CD14-positive monocyte (primary cell): ENCODE measurements at regions not wholly inside any gene's neighbourhood (a gene's known extent, or its start where the extent isn't known, plus 50 kb on each side); places are given as distances from the start of the nearest gene placed in this dataset.

Source experiments
- DNase-seq, 3 donors: peaks; one replicate each; pipeline ENCODE4 v3.0.0-alpha.2; 2011 to 2022
- H2AFZ ChIP-seq: 2 replicates; pipeline ENCODE4 v1.6.0; 2012; ENCODE audit warnings: mild to moderate bottlenecking, low read depth, low read length, inconsistent platforms; ENCODE audit not compliant: insufficient read depth, poor library complexity, severe bottlenecking
- H3K27ac ChIP-seq, 2 donors: 1 replicate in 1 of 2; 2 replicates in 1 of 2; pipeline ENCODE4 v1.5.1; 2012 to 2013; ENCODE audit warnings: low read length in 2 of 2, control low read depth in 1 of 2, inconsistent platforms in 1 of 2, low read depth in 1 of 2, mild to moderate bottlenecking in 1 of 2
- H3K27me3 ChIP-seq, 2 donors: one replicate each; pipeline versions ENCODE4 v1.6.0 to v1.6.1; 2011 to 2013; ENCODE audit warnings: low read length in 2 of 2; ENCODE audit not compliant: control insufficient read depth in 2 of 2, insufficient read depth in 2 of 2
- H3K36me3 ChIP-seq, 2 donors: replicated peaks in 1 of 2; 1 replicate in 1 of 2; 2 replicates in 1 of 2; pipeline versions ENCODE4 v1.5.1 to v1.6.1; 2012 to 2013; ENCODE audit warnings: low read length in 2 of 2, control low read depth in 1 of 2, inconsistent platforms in 1 of 2, mild to moderate bottlenecking in 1 of 2; ENCODE audit not compliant: insufficient read depth in 2 of 2, control insufficient read depth in 1 of 2
- H3K4me1 ChIP-seq, 2 donors: 1 replicate in 1 of 2; 2 replicates in 1 of 2; pipeline versions ENCODE4 v1.5.1 to v1.6.1; 2012 to 2013; ENCODE audit warnings: low read length in 2 of 2, control low read depth in 1 of 2, inconsistent platforms in 1 of 2, mild to moderate bottlenecking in 1 of 2, moderate library complexity in 1 of 2; ENCODE audit not compliant: insufficient read depth in 2 of 2, control insufficient read depth in 1 of 2
- H3K4me2 ChIP-seq: replicated peaks from 2 replicates; pipeline ENCODE3; 2012; ENCODE audit warnings: low read length, moderate library complexity, mild to moderate bottlenecking; ENCODE audit not compliant: poor library complexity, severe bottlenecking; ENCODE audit errors: extremely low read depth
- H3K4me3 ChIP-seq, 3 experiments: fragments of 200-600 bp in 1 of 3; sonication (generic) in 1 of 3; replicated peaks in 1 of 3; 1 replicate in 2 of 3; 2 replicates in 1 of 3; pipeline ENCODE4 v1.5.1; 2011 to 2013; ENCODE audit warnings: low read length in 3 of 3, mild to moderate bottlenecking in 3 of 3, control low read depth in 2 of 3, low read depth in 2 of 3, inconsistent platforms in 1 of 3, moderate library complexity in 1 of 3
- H3K79me2 ChIP-seq: 2 replicates; pipeline ENCODE4 v1.6.0; 2012; ENCODE audit warnings: mild to moderate bottlenecking, control low read depth, inconsistent platforms, low read length, moderate library complexity; ENCODE audit not compliant: insufficient read depth
- H3K9ac ChIP-seq: 2 replicates; pipeline ENCODE4 v1.6.0; 2017; ENCODE audit warnings: low read length, mild to moderate bottlenecking; ENCODE audit not compliant: insufficient read depth, poor library complexity, severe bottlenecking
- H3K9me3 ChIP-seq, 2 donors: replicated peaks in 1 of 2; 1 replicate in 1 of 2; 2 replicates in 1 of 2; pipeline versions ENCODE4 v1.5.1 to v1.6.1; 2012 to 2013; ENCODE audit warnings: low read length in 2 of 2, control low read depth in 1 of 2; ENCODE audit not compliant: control insufficient read depth in 1 of 2, insufficient read depth in 1 of 2
- H4K20me1 ChIP-seq: 2 replicates; pipeline ENCODE4 v1.6.0; 2012; ENCODE audit warnings: mild to moderate bottlenecking, low read length, control low read depth, moderate library complexity; ENCODE audit not compliant: insufficient read depth
- H3K27ac Mint-ChIP-seq, 7 donors: one replicate each; pipeline ENCODE4 v1.8.0; 2020; ENCODE audit warnings: mild to moderate bottlenecking in 7 of 7, mixed read lengths in 7 of 7, moderate library complexity in 6 of 7, inconsistent platforms in 2 of 7
- H3K27me3 Mint-ChIP-seq, 3 donors: one replicate each; pipeline ENCODE4 v1.8.0; 2021 to 2022; ENCODE audit warnings: low read depth in 3 of 3, mild to moderate bottlenecking in 3 of 3, mixed read lengths in 3 of 3, moderate library complexity in 3 of 3, inconsistent platforms in 1 of 3
- H3K36me3 Mint-ChIP-seq, 2 donors: one replicate each; pipeline ENCODE4 v1.8.0; 2020; ENCODE audit warnings: mixed read lengths in 2 of 2, inconsistent platforms in 1 of 2, mild to moderate bottlenecking in 1 of 2
- H3K4me1 Mint-ChIP-seq: one replicate; pipeline ENCODE4 v1.8.0; 2020; ENCODE audit warnings: mild to moderate bottlenecking, mixed read lengths
- H3K4me3 Mint-ChIP-seq, 2 donors: one replicate each; pipeline ENCODE4 v1.8.0; 2020; ENCODE audit warnings: mild to moderate bottlenecking in 2 of 2, mixed read lengths in 2 of 2, moderate library complexity in 1 of 2
- H3K9me3 Mint-ChIP-seq, 7 donors: one replicate each; pipeline ENCODE4 v1.8.0; 2020 to 2022; ENCODE audit warnings: mixed read lengths in 7 of 7, mild to moderate bottlenecking in 6 of 7, moderate library complexity in 6 of 7, inconsistent platforms in 2 of 7
- CTCF ChIP-seq: fragments of 200-600 bp; IDR thresholded peaks from one replicate; pipeline ENCODE4 v1.8.0; 2022; ENCODE audit warnings: antibody characterized with exemption, mild to moderate bottlenecking
- WGBS: methylation state at CpG from one replicate; pipeline ENCODE4 v1.1.5; 2013; ENCODE audit warnings: missing lambda C conversion rate; ENCODE audit not compliant: insufficient coverage; 5-methylcytosine and 5-hydroxymethylcytosine counted together
- intact Hi-C, 2 donors: fragments of 100-400 bp; cut with micrococcal nuclease; formaldehyde crosslinking; loops; one replicate each; pipeline versions ENCODE4 v1.15.0 to v1.15.1; 2023

- Mint-ChIP-seq H3K4me3 (no peak overlapping the region), H3K9me3 (peaks cover 0 to 6% (median 1%) of the 10 kb centered on the region in 7 donors), H3K27ac (no peak overlapping the region), H3K36me3 (no peaks in the 10 kb centered on the region), H3K4me1 (peaks cover 6% of the 10 kb centered on the region), H3K27me3 (peaks cover 0 to 1% (median 0%) of the 10 kb centered on the region in 3 donors)
- WGBS = no CpG with 5 or more reads among the region's 2 CpGs
- H4K20me1 ChIP-seq = no peaks in the 10 kb centered on the region
- DNase-seq = no peak
- H2AFZ ChIP-seq = no peak overlapping the region
- no peak overlapping the region for H3K4me3 ChIP-seq
- no peak for TF ChIP-seq CTCF
- no peaks in the 10 kb centered on the region for H3K79me2 ChIP-seq
- no peaks in the 10 kb centered on the region for H3K36me3 ChIP-seq
- no peaks in the 10 kb centered on the region for H3K9me3 ChIP-seq
- H3K27ac ChIP-seq = no peak overlapping the region
- no peaks in the 10 kb centered on the region for H3K4me1 ChIP-seq
- no peak overlapping the region for H3K9ac ChIP-seq
- intact Hi-C loops = no loop called here
- no peak overlapping the region for H3K4me2 ChIP-seq
- H3K27me3 ChIP-seq = no peaks in the 10 kb centered on the region
Measured at GRCh38 chr2:145088756-145089155, 568.8 kb upstream of the ZEB2 start.

- no peaks in the 10 kb centered on the region for H3K27me3 ChIP-seq
- no peak overlapping the region for H3K4me2 ChIP-seq
Measured at GRCh38 chr2:145086910-145087309, 567.0 kb upstream of the ZEB2 start.

More at GRCh38 chr2:145086910-145087309, 567.0 kb upstream of the ZEB2 start:
- H3K4me1 ChIP-seq = no peaks in the 10 kb centered on the region
- H3K9ac ChIP-seq = no peak overlapping the region
- H2AFZ ChIP-seq = no peak overlapping the region
- intact Hi-C loops = no loop called here
- no peaks in the 10 kb centered on the region for H3K36me3 ChIP-seq
- no peak overlapping the region for H3K27ac ChIP-seq
- TF ChIP-seq CTCF = no peak
- Mint-ChIP-seq H3K4me3 (no peak overlapping the region), H3K9me3 (peaks cover 0 to 4% (median 0%) of the 10 kb centered on the region in 7 donors), H3K27ac (peak overlapping the region in 1 of 7 donors; percentile 31), H3K27me3 (peaks cover 0 to 1% (median 0%) of the 10 kb centered on the region in 3 donors), H3K36me3 (no peaks in the 10 kb centered on the region), H3K4me1 (peaks cover 6% of the 10 kb centered on the region)
- DNase-seq = no peak
- H4K20me1 ChIP-seq = no peaks in the 10 kb centered on the region
- H3K4me3 ChIP-seq = no peak overlapping the region
- H3K9me3 ChIP-seq = no peaks in the 10 kb centered on the region
- H3K79me2 ChIP-seq = no peaks in the 10 kb centered on the region
- WGBS = 100% methylated on average over 1 of the region's 3 CpGs
